K562 (cell line): ENCODE measurements at regions not wholly inside any gene's neighbourhood (a gene's known extent, or its start where the extent isn't known, plus 50 kb on each side); places are given as distances from the start of the nearest gene placed in this dataset.

Source experiments
- TF ChIP-seq, protein P1 (sequence below): fragments of 200-600 bp; sonication (generic); IDR thresholded peaks from one replicate; pipeline ENCODE4 v1.6.1; 2012; ENCODE audit warnings: mild to moderate bottlenecking, low read depth, low read length, inconsistent platforms

GRCh38 chr7:156152390-156152789 is 340.1 kb upstream of the SHH start (continued):
- TF ChIP-seq, protein P1, sequence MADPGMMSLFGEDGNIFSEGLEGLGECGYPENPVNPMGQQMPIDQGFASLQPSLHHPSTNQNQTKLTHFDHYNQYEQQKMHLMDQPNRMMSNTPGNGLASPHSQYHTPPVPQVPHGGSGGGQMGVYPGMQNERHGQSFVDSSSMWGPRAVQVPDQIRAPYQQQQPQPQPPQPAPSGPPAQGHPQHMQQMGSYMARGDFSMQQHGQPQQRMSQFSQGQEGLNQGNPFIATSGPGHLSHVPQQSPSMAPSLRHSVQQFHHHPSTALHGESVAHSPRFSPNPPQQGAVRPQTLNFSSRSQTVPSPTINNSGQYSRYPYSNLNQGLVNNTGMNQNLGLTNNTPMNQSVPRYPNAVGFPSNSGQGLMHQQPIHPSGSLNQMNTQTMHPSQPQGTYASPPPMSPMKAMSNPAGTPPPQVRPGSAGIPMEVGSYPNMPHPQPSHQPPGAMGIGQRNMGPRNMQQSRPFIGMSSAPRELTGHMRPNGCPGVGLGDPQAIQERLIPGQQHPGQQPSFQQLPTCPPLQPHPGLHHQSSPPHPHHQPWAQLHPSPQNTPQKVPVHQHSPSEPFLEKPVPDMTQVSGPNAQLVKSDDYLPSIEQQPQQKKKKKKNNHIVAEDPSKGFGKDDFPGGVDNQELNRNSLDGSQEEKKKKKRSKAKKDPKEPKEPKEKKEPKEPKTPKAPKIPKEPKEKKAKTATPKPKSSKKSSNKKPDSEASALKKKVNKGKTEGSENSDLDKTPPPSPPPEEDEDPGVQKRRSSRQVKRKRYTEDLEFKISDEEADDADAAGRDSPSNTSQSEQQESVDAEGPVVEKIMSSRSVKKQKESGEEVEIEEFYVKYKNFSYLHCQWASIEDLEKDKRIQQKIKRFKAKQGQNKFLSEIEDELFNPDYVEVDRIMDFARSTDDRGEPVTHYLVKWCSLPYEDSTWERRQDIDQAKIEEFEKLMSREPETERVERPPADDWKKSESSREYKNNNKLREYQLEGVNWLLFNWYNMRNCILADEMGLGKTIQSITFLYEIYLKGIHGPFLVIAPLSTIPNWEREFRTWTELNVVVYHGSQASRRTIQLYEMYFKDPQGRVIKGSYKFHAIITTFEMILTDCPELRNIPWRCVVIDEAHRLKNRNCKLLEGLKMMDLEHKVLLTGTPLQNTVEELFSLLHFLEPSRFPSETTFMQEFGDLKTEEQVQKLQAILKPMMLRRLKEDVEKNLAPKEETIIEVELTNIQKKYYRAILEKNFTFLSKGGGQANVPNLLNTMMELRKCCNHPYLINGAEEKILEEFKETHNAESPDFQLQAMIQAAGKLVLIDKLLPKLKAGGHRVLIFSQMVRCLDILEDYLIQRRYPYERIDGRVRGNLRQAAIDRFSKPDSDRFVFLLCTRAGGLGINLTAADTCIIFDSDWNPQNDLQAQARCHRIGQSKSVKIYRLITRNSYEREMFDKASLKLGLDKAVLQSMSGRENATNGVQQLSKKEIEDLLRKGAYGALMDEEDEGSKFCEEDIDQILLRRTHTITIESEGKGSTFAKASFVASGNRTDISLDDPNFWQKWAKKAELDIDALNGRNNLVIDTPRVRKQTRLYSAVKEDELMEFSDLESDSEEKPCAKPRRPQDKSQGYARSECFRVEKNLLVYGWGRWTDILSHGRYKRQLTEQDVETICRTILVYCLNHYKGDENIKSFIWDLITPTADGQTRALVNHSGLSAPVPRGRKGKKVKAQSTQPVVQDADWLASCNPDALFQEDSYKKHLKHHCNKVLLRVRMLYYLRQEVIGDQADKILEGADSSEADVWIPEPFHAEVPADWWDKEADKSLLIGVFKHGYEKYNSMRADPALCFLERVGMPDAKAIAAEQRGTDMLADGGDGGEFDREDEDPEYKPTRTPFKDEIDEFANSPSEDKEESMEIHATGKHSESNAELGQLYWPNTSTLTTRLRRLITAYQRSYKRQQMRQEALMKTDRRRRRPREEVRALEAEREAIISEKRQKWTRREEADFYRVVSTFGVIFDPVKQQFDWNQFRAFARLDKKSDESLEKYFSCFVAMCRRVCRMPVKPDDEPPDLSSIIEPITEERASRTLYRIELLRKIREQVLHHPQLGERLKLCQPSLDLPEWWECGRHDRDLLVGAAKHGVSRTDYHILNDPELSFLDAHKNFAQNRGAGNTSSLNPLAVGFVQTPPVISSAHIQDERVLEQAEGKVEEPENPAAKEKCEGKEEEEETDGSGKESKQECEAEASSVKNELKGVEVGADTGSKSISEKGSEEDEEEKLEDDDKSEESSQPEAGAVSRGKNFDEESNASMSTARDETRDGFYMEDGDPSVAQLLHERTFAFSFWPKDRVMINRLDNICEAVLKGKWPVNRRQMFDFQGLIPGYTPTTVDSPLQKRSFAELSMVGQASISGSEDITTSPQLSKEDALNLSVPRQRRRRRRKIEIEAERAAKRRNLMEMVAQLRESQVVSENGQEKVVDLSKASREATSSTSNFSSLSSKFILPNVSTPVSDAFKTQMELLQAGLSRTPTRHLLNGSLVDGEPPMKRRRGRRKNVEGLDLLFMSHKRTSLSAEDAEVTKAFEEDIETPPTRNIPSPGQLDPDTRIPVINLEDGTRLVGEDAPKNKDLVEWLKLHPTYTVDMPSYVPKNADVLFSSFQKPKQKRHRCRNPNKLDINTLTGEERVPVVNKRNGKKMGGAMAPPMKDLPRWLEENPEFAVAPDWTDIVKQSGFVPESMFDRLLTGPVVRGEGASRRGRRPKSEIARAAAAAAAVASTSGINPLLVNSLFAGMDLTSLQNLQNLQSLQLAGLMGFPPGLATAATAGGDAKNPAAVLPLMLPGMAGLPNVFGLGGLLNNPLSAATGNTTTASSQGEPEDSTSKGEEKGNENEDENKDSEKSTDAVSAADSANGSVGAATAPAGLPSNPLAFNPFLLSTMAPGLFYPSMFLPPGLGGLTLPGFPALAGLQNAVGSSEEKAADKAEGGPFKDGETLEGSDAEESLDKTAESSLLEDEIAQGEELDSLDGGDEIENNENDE, result peak; percentile 91
